Skin of body (tissue), 1 donor: ENCODE measurements at regions not wholly inside any gene's neighbourhood (a gene's known extent, or its start where the extent isn't known, plus 50 kb on each side); places are given as distances from the start of the nearest gene placed in this dataset.
"Not testable (repeated sequence)": the region's sequence is repeated elsewhere in the genome, so short reads cannot be mapped to it uniquely, and the experiment has no call there.

Experiments used
- DNase-seq: peaks from one replicate; lab custom pipeline; 2025; lab: John Stamatoyannopoulos, UW

DNA sequence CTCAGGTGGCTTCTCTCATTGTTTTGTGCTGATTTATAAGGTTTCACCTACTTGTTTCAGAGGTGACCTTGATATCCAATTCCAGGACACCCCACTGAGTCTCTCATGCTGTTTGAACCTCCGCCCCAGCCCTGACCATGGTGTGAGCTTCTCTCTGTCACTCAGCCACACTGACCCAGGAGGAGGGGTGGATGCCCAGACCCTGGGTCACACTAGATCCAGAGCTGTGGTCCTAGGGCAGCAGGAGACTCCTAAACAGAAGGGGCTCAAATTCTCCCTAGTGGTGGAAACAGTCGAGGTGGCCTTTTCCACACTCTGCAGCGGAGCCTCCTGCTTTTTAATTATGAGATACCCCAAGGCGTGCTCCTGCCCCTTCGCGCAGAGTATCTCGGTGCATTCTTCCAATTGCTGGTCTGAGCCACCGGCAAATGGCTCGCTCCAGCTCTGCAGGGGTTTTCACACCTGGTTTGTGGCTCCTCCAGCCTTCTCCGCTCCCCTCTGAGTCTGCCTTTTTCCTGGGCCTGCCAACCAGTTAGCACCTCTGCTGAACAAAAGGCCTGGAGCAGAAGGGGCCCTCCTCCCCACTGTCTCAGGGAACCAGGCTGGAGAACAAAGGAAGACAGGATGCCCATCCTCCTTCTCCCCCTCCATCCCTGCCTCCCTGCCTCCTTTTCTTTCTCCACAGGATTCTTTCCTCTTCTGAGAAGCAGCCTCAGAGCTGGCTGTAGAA is 147.3 kb upstream of the SPRED2 start:
- DNase-seq: no peak

DNA sequence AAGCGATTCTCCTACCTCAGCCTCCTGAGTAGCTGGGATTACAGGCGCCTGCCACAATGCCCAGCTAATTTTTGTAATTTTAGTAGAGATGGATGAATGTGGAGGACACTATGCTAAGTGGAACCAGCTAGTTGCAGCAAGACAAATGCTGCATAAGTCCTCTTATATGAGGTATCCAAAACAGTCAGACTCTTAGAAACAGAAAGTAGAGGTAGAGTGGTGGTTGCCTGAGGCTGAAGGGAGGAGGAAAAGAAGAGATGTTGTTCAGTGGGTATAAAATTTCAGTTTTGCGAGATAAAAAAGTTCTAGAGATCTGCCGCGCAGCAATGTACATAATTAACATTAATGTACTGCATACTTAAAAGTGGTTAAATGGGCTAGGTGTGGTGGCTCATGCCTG is 145.3 kb upstream of the SPRED2 start:
- no peak for DNase-seq

- DNase-seq: no peak
Measured at GRCh38 chr2:65576861-65577601, 144.6 kb upstream of the SPRED2 start.

DNA sequence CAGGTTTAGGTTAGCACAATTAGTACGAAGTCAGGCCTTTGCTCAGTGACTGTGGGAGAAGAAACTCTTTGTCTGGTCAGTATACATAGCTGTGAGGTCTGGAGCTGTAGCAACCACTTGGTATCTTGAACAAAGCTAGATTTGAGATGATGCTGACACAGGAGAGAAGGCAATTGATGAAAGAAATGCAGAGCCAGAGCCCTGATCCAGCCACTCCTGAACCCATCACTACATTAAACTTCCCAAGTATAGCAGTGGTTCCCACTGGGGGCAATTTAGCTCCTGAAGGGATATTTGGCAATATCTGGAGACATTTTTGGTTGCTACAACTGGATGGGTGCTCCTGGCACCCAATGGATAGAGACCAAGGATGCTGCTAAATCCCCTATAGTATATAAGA is 143.9 kb upstream of the SPRED2 start:
- DNase-seq: no peak

DNA sequence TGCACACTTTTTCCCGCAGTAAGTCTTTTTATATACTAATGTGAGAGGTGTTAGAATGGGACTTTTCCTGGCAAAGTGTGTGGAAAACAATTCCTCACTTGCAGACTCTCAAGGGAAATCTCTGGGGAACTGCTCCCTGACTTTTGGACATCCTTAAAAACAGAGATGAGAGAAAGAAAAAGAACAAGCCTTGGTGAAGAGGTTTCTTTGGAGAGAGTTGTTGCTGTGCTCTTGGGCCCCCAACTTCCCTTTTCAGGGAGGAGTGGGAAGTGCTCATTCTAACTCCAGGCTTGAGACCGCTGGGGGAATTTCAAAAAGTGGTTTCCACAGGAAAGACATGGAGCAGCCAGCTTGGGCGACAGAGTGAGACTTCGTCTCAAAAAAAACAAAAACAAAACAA is 142.6 kb upstream of the SPRED2 start:
- DNase-seq: no peak

DNA sequence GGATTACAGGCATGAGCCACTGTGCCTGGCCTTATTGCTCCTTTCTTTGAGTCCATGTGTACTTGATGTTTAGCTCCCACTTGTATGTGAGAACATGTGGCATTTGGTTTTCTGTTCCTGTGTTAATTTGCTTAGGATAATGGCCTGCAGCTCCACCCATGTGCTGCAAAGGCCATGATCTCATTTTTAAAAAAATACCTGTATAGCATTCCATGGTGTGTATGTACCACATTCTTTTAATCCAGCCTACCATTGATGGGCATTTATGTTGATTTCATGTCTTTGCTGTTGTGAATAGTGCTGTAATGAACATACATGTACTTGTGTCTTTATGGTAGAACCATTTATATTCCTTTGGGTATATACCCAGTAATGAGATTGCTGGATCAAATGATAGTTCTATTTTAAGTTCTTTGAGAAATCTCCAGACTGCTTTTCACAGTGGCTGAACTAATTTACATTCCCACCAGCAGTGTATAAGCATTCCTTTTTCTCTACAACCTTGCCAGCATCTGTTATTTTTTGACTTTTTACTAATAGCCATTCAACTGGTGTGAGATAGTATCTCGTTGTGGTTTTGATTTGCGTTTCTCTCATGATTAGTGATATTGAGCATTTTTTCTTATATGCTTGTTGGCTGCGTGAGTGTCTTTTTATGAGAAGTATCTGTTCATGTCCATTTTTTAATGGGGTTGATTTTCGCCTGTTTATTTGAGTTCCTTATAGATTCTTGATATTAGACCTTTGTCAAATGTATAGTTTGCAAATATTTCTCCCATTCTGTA is 136.4 kb upstream of the SPRED2 start:
- DNase-seq: not testable (repeated sequence)

DNA sequence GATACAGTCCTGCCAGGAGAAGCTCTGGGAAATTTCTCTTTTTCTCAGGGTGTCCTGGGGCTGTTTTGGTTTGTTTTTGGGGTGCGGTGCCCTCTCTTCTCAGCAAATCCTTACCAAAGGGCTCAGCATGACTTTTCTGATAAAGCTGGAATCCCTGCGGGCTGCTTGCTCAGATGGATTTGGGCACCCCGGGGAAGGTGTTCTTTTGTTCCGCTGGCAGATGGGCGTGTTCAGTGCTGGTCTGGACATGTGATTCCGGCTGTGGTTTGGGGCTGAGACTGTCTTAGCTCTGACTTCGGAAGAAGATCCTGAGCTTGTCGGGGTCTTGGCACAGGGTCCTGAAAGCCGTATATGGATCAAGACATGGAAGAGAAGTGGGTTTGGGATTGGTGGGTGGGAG is 134.2 kb upstream of the SPRED2 start:
- no peak for DNase-seq

DNA sequence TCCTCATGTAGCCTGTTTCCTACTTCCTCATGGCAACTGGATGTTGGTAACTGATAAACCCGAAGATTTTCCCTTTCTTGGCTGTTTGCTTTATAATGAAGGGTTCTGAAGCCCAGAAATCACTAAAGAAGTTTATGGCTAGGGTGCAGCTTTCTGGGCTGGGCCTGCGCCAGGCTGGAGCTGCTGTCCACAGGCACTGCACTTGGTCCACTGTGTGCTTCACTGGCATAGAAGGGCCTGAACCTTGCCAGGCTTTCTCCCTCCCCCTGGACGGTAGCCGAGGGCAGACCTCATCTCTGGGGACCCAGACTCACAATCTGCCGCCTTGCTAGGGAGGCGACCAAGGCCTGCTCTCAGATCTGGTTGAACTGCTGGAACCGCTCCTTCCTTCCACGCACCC is 133.3 kb upstream of the SPRED2 start:
- DNase-seq: no peak

DNA sequence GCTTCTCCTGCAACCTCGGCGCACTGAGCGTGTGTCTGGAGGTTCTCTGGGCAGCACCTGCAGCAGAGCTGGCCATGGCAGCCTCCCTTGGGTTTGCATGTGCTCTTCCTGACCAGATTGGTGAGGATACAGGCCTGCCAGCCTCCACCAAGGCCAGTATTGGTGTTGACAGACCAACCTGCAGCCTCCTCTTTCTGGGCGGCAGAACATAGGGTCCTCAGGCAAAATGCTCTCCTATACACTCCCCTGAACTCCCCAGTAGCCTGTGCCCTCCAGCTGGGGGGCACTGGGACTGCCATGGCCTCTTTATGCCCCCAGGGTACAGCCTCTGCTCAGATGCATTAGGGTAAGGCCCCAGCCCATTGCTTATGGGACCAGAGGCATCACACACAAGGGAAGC is 131.9 kb upstream of the SPRED2 start:
- DNase-seq: no peak

DNA sequence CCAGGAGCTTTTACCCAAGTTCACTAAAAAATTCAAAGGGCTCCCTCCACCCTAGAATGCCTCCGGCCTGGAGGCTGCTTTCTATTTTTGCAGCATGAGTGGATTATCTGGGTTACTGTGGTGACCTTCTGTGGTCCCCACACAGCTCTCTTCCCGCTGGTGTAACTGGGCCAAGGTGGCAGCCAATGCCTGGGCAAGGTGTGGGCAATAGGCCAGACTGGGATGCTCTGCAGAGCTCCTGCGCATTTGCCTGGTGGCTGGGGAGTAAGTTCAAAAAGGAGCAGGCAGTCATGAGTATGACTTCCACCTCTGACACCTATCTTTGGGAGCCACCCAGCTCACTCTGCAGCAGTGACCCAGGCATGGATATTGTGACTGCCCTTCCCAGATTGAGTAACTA is 130.5 kb upstream of the SPRED2 start:
- no peak for DNase-seq

DNA sequence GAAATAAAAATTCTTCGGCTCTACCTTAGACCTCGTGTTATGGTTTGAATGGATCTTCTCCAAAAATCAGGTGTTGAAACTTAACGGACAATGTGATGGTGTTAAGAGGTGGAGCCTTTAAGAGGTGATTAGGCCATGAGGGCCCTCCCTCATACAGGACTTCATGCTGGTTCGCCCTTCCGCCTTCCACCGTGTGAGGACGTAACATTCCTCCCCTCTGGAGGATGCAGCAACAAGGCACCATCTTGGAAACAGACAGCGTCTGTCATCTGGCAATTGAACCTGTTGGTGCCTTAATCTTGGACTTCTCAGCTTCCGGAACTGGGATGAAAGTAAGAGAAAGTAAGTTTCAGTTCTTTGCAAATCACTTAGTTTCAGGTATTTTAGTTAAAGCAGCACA is 126.3 kb upstream of the SPRED2 start:
- no peak for DNase-seq

DNA sequence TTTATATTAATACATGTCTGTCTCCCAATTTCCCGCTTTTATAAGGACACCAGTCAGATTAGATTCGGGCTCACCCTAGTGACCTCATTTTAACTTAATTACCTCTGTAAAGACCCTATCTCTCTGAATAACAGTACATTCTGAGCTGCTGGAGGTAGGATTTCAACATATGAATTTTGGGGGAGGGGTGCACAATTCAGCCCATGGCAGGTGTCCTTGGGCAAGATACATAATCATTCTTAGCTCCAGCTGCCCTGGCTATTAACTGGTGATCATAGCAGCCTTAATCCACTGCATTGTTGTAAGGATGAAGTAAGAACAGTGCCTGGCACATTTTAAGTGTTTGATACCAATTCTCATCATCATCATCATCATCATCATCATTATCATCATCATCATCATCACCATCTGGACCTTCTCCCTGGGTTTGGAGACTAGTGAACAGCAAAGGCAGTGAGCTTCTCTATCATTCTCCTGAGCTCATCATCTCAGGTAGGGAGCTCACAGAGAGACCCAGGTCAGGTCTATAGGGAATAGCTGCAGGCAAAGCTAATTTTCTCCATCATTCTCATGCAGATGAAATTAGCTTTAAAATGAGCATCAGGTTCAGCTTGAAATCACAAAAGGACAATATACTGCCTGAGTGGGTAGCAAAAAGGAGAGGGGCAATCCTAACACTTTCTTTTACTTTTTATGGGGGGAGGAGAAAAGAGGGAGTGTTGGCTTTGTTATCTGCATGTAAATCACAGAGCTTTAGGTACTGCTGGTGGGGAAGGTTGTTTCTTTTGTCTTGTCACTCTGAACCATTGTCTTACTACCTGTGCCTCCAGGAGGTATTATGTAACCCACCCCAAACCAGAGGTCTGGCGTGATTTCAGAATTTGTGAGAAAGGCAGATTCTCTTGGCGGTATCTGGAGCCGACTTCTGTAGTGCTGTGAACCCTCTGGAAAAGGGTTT is 125.5 kb upstream of the SPRED2 start:
- no peak for DNase-seq

GRCh38 chr2:65554765-65555591 is 122.6 kb upstream of the SPRED2 start:
- no peak for DNase-seq

DNA sequence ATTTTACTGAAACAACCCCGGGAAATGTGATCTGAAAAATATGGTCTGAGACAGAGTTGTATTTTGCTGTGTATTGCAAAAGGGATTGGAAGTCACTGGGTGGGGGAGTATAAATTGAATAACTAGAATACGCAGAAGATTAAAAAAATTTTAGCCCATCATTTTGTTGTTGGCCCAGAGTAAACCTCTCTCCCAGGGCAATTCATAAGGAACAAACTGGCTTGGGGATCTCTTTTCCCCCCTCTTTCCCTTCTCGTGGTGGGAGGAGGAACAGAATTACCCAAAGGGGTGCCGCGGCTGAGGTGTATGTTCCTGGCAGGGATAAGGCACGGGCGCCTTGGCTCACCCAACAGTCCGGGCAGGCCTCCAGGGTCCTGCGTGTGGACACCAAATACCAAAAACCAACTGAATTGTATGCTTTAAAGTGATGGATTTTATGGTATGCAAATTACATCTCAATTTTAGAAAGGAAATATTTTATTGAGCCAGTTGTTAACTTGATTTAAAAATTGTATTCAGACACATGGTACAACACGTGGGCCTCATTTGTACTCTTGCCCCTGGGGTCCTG is 121.2 kb upstream of the SPRED2 start:
- DNase-seq: no peak

DNA sequence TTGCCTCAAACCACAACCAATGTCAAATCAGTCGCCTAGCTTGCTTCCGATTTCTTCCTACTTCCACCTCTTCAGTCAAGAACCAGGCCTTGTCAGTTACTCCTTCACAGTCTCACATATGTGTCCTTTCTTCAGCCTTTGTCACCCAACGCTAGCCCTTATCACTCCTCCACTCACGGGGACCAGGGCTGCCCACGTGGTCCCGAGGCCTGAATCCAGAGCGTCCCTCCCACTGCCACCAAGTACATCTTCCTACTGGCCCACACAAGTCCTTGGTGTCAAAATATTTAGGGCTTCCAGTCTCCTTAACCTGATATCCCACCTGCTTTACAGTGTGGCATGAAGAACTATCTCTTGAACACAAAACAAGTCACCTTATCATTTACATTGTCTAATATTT is 119.1 kb upstream of the SPRED2 start:
- DNase-seq: no peak

DNA sequence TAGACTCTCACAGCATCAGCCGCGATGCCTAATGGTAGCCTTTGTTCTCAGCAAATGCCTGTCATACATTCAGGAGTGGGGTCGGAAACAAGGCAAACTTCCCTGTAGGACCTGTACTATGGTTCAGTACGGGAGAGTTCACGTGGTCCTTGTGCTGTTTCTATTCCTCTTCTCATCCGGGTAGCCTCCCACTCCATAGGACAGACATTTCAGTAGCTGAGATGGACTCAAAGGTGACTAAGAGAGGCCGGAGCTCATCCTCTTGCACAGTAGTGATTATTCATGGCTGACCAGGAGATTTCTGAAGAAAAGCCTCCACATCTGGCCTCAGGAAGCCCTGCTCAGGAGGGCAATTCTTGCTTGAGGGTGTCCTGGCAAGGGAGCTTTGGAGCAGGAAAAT is 117.8 kb upstream of the SPRED2 start:
- DNase-seq: no peak

- no peak for DNase-seq
Measured at GRCh38 chr2:65549631-65550030, 117.2 kb upstream of the SPRED2 start.

GRCh38 chr2:65549257-65549627 is 116.8 kb upstream of the SPRED2 start:
- DNase-seq: no peak

DNA sequence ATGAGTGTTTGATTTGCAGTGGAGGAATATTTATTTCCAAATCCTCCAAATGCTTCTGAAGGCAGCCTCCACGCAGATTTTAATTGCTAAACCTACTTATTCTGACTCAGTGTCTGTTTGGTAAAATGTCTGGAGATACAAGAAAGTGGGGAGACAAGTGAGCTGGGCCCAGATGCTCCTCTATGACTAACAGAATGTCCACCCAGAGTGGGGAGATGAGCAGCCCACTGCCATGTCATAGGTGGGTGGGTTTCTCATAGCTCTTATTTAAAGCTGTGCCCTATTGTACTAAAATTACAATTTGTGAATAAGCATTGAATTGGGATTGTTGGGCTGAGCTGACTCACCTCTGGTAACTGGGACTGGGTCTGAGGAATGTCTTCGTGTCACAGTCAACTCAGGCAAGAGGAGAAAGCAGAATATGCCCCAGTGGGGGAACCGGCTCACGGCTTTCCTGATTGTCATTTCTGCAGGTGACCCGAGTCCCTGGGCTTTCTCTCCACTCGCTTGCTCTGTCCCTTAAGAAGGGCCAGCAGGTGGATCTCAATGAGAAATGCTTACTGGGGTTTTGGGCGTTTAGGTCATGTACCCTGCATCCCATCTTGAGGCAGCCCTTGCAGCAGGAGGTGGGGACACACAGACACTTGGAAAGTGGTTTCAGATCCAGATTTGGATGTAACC is 116.3 kb upstream of the SPRED2 start:
- no peak for DNase-seq

DNA sequence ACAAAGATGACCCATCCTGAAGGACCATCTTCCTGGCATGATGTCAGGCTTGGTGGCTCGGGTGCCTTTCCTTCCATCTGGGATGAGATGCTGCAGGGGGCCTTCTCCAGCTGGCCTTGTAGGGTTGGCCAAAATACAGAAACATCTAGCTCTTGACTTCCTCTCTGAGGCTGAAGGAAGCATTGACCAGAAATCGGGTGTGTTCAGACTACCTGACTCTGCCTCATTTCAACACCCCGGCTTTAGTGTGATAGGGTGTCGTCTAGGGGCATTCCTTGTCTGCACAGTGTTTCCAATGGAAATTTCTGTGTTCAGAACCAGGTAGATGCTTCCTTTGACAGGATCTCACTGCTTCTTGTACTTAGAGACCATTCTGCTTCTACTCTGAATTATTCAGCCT is 115.7 kb upstream of the SPRED2 start:
- DNase-seq: no peak
